ENCODE measurements at regions not wholly inside any gene's neighbourhood (a gene's known extent, or its start where the extent isn't known, plus 50 kb on each side); places are given as distances from the start of the nearest gene placed in this dataset.

DNA sequence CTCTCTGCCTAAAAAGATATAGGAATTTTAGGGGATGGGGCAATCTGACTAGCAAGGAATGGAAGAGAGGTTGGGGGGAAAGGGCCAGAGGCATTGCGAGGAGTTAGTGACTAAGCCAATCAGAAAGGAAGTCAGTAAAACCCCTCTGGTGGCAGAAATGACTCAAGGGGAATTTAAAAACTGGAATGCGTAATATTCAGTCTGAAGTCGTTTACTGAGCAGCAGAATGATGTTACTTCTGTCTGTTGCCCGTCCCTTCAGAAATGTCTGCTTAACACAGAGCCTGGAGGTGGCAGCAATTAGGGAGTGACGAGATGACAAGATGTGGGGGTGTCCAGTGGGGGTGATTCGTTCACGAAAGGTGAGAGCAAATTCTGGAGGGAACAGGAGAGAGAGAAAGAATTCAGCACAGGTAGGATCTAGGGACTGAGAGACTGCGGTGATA lies 107.7 kb upstream of the CLMP start:
- DNase-seq (ENCODE audit: low read depth) = peak; percentile 7

DNA sequence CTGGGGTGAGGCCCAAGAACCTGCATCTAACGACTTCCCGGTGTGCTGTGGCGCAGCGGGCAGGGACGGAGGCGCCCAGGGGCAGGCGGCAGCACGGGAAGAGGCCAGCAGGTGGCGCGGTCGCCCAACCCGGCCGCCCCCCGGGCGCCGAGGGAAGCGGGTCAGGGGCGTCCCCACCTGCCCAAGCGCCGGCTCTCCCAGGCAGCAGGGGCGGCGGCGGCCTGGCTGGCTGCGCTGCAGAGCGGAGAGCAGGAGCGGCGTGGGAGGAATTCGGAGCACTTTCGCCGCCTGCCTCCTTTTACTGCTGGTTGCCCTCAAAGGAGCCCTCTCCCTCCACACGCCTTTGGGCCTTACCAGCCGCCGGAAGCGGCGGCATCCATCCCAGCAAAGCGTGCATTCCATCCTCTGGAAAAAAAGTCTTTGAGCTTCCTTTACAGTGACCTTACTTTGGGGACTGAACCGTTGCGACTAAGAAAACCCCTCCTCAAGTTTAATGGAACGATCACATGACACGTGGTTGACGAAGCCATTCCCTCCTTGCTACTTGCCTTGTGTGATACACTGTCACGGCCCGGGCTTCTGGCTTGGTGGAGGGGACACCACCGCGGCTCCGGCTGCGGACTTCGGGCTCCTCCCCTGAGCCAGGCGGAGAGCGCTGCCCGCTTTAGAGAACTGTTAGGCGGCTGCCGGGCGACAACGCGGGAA lies 106.8 kb upstream of the CLMP start:
- peak; percentile 4 for DNase-seq (ENCODE audit: low read depth)

DNA sequence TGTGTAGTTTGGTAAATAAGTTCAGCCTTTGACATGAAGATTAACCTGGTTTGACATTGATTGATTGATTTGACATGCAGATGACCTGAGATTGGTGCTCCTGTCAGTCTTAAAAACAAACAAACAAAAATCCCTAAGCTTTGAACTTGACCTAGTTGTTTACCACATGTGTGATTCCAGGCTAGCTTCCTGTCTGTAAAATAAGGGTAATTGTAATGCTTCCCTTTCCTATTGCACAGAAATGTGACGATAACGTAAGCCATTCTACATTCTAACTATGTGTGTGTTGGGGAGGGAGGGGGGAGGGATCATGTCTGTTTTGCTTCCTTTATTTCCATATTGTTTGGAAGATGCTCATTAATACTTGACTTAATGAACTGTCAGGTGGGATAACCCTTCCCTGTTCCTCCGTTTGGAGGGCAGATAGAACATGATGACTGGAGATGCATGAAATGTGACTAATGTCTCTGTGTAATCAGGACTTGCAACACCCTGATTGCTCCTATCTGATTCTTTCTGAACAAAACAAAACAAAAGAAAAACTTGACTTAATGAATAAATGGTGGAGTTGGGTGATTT lies 106.1 kb upstream of the CLMP start:
- DNase-seq (ENCODE audit: low read depth) = peak; percentile 28

DNA sequence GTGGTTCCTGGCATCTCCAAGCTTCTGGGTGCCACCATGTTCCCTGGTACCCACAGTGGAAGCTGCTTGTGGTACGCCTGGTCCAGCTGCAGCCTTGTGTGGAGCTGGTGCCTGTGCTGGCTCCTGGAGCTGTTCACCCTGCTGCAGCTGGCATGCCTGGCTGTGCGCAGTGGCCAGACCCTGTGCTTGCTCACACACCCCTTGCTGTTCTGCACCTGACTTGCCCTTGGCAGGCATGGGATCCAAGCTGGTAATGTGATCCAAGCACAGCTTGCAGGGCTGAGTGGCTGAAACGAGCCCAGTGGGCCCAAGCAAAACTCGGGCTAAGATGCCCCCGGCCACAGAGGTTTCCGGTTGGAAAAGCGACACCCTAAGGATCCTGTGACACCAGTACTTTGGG lies 104.7 kb upstream of the CLMP start:
- DNase-seq (ENCODE audit: low read depth) = no peak

DNA sequence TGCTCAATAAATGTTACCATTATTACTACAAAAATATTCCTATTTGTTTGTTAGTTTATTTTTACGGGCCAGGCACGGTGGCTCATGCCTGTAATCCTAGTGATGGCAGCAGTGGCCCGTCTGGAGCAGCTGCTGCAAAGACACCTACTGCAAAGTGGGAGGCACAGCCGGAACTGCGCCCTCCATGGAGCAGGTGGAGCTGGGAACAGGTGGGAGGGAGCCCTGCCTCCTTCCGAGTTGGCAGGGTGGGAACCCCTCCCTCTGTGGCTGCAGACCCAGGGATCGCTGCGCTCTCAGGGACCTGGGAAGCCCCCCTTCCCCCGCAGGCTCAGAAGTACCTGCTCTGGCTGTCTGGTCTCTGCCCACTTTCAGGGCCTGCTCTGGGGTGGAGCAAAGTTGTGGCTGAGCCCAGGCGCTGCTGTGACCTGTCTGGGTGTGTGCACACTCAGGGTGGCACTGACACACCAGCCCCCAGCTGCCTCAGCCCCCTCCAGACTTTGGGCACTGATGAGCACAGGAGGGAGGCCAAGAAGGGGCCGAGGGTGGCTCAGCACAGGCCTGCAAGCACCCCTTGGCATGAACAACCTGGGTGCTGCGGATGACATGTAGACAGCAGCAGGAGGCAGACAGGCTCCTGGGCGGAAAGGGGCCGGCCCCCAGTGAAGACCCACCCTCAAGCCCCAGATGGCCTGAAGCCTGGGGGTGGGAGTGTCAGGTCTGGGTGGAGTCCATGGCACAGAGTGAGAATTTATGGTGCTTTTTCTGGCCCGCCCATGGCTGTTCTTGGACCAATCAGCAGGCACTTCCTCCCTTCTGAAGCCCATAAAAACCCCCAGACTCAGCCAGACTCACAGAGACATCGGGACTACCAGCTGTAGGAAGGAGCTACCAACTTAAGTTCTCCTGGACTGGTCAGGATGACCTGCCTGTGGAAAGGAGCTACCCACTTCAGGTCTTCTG lies 103.7 kb upstream of the CLMP start:
- no peak for DNase-seq (ENCODE audit: low read depth)

DNA sequence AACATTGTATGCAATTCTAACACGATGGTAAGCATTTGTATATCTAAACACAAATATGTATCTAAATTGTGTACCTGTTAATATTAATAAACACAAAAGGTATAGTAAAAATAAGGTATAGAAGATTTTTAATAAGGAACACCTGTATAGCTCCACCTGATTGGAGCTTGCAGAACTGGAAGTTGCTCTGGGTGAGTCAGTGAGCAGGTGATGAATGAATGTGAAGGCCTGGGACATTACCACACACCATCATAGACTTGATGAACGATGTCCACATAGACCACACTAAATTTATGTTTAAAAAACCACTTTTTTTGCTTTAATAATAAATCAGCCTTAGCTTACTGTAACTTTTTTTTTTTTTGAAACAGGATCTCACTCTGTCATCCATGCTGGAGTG lies 97.6 kb upstream of the CLMP start:
- no peak for DNase-seq (ENCODE audit: low read depth)

DNA sequence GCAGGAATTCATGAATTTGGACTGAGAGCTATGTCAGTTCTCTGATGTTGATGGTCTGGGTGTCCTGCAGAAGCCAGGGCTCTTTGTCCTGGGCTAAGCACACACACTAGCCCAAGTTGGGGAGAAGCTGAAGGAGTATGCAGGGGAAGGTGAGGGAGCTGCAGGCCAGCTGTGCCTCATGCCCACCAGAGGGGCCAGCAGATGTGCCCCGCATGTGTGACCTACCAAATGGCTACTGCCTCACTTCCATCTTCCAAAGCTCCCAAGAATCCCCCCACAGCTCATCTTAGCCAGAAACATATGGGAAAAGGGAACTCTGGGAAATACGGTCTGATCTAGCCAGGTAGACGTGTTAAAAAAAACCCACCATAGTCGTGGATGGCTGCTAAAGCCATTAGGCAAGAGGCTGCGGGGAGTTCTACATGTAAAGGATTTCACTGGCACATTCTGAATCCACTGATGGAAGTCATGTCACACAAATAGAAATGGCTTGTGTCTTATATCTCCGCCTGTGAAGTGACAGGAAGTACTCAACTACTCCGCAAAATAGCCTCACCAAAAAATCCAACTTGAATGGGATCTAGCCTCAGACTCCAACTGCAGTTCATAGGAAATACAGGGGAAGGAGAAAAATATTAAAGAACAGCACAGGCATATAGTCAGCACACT lies 96.3 kb upstream of the CLMP start:
- no peak for DNase-seq (ENCODE audit: low read depth)

DNA sequence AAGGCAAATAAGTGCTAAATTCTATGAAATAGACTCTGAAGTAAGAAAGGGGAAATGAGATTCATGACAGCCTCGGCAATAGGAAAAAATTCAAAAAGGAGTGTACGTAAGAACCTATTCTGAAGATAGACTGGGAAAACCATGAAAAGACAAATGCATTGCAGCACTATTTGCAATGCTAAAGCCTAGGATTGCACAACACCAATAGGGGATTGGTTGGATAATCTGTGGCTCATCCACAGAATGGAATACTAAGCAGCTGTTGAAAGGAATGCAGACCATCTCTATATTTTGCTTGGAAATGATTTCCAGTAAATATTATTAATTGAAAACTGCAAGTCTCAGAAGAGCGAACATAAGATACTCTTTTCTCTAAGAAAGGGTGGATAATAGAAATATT lies 91.7 kb upstream of the CLMP start:
- peak; percentile 11 for DNase-seq (ENCODE audit: low read depth)

DNA sequence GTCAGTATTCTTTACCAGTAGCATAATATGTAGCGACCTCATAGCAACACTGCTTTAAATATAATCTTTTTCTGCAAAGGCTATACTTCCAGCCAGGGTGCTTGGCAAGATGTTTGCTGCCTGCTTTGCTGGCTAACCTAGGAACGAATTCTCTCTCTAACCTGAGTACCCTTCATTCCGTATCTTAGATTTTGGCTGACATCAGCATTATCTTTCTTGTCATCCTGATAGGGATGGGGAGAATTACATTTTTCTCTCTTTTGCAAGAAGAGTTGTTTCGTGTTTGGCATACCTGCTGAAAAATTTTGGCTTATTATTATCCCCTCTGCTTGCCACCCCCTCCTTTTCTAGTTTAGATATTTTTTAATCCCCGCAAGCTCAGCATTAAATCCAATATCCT lies 91.2 kb upstream of the CLMP start:
- DNase-seq (ENCODE audit: low read depth) = no peak

DNA sequence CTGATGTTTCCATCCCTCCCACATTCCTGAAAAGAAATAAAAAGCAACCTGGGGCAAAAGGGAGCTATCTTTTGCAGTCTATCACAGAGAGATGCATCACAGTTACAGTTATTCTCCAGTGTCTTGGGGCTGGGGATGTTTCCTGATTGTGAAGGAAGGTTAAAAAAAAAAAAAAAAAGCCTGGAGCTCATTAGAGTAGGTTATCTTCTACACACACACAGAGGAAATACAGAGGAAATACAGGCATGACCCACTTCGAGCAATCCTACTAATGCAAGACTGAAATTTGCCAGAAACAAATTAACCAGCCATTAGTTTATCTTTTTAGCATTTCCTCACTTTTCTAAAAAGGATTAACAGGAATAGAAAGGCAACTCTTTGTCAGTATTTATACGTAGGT lies 89.4 kb upstream of the CLMP start:
- DNase-seq (ENCODE audit: low read depth) = no peak

DNA sequence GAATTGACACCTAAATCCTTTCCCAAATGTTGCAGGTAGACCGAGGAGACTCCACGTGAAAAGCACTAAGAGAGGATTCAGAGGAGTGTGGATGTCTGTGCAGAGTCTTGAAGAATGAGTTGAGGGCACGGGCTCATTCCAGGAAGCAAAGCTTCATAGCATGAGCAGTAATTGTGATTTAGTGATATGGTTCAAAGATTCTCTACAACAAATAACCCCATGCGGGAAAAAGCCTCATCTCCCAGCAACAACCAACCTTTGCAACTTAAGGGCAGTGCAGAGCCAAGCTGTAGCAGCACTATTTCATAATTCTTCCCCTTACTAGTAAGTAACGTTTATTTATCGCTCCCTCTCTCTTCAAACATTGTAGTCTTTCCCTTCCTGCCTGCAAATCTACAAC lies 87.5 kb upstream of the CLMP start:
- DNase-seq (ENCODE audit: low read depth) = no peak

DNA sequence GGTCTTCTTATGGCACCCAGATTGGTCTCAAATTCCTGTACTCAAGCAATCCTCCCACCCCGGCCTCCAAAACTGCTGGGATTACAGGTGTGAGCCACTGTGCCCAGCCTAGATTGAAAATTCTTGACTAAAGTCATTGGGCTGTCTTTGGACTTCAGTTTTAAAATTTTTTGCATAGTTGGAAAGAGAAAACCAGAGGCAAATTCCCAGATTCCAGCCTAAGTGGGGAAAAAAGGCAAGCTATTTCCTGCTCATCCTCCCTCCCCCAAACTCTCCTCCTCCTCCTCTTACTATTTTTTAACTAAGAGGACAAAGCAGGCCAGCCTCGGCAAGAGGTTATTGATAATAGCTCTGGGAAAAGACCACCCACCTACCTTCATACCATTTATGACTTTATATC lies 78.6 kb upstream of the CLMP start:
- no peak for DNase-seq (ENCODE audit: low read depth)

DNA sequence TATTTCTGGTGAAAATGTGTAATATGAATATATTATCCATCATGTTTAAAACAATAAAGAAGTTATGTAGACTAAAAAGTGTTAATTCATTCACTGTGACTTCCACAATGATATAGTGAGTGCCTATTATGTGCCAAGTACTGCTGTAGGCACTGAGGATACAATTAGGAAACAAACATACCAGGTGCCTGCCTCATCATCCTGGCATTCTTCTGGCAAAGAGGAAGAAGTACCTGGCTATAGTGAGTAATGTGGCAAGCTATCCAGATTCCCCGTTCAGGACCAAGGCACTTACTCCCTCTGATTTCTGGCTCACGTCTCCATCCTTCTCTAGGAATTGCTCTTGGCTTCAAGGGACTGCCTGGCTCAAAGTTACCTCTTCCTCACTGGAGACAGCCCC lies 77.5 kb upstream of the CLMP start:
- DNase-seq (ENCODE audit: low read depth) = no peak

DNA sequence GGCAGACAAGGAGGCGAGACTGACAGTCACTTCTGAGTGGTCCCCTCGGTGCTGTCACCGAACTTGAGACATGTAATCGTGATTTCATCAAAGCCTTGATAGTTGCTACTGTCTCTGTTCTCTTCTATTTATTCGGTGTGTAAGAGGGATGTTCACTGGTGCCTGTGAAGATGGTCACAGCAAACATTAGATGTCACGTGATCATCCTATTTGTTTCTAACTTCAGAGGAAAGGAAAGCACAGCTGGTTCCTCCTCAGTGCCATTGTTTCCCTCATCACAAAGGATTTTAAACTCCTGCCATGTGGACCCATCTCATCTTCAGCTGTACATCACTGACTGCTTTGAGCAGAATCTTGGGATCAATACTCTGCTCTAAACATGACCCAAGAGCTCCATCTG lies 73.1 kb upstream of the CLMP start:
- no peak for DNase-seq (ENCODE audit: low read depth)

DNA sequence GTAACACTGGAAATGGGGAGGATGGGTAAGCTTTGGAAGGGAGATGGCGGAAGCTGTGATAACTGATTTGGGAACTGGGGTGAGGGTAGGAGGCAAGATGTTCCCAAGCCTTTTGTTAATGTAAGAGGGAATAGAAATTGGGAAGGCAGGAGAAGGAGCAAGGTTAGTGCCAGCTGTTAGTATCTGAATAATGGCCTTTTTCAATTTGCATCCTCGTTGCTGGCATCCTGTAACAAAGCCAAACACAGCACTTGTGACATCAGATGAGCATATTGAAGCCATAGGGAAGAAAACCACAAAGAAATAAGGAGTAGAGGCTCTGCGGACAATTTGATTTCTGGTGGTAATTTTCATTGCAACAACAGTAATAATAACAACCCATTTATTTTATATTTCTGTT lies 70.9 kb upstream of the CLMP start:
- DNase-seq (ENCODE audit: low read depth) = no peak

DNA sequence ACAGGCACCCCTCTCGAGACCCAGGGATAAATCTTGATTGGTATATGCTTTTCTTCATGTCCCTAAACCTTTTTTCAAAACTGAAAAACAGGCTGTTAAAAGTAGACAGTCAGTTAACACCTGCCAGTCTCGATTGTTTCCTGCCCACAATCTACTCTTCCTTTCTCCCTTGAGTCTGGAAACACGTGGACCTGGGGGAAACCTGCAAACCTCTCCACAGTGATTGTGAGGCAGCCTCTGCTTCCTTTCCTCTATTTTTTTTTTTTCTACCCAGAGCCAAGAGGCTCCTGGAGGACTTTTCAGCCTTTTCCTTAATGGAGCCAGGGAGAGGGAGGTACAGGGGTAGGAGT lies 69.4 kb upstream of the CLMP start:
- DNase-seq (ENCODE audit: low read depth) = no peak

DNA sequence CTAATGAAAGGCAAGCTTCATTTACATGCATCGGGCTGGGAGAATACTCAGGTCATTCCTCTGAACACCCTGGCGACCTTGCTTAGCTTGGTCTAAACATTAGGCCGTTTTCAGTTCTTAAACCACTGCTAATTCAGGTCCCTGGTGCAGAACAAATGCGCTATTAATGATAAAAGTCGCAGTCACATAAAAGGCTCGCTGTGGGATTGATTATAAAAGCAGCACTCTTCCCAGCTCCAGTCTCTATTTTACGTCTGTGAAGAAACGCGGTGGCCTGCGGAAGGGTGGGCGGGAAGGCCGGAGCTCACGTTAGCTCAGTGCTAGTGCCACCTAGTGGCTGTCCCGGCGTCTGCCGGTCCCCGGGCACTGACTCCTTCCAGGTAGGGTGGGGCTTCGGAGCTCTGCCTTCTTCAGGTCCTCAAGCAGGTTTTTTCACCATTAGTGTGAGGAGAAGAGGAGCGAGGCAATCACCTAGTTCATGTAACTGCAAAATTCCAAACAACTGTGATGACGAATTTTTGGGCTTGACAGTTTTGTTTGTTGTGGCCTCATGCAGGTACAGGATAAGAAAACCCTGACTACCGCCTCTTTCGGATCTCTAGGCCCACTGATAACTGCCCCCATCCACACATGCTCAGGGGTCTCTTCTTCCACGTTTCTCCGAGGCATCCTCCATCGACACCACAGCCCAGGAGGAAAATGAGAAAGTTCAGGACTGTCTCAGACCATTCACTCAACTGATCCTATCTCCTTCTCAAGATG lies 66.5 kb upstream of the CLMP start:
- DNase-seq (ENCODE audit: low read depth) = peak; percentile 50

DNA sequence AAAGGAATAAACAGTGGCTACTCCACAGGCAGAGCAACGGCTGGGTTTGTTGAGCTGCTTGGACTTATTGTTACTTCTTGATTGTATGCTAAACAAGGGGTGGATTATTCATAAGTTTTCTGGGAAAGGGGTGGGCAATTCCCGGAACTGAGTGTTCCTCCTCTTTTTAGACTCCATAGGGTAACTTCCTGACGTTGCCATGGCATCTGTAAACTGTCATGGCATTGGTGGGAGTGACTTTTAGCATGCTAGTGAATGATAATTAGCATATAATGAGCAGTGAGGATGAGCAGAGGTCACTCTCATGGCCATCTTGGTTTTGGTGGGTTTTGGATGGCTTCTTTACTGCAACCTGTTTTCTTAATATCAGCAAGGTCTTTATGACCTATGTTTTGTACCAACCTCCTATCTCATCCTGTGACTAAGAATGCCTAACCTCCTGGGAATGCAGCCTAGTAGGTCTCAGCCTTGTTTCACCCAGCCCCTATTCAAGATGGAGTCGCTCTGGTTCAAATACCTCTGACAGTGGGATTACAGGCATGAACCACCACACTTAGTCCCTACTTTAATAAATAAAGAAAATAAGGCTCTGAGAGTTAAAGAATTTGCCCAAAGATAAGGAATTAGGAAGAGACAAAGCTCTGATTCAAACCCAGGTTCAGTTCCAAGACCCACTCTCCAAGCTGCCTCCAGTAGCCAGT lies 65.6 kb upstream of the CLMP start:
- DNase-seq (ENCODE audit: low read depth) = no peak

DNA sequence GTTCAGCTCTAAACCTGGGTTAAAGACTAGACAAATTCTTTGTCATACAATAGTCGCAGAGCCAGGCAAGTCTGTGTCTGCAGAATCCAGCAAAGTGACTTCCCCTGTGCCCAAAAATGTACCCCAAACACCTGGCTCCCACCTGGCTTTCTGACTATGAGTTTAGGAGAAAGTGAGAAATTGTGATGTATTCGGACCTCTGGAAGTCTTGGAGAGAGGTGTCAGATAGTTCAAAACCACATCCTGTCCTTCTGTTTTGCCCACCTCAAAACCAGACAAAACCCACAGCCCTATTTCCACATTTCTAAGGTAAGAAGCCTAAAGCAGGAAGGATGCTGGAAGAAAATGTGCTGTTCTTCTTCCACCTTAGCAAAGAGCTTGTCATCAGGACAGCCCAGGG lies 63.8 kb upstream of the CLMP start:
- DNase-seq (ENCODE audit: low read depth) = no peak

DNA sequence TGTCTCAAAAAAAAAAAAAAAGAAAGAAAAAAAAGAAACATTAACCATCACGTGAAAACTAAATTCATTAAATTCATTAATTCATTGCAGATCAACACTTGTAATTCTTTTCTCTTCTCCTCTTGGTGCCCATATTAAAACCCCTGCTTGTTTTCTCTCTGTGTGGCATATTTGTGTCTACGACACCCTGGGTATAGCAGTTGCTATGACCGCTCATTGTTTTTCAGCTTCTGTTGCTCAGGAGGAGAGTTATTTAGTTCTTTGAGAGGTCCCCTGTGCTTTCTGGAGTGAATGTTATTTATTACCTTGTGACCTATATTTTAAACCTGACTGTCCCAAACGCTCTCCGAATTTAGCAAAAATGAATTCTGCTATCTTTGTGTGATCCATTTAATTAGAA lies 62.3 kb upstream of the CLMP start:
- DNase-seq (ENCODE audit: low read depth) = no peak

DNA sequence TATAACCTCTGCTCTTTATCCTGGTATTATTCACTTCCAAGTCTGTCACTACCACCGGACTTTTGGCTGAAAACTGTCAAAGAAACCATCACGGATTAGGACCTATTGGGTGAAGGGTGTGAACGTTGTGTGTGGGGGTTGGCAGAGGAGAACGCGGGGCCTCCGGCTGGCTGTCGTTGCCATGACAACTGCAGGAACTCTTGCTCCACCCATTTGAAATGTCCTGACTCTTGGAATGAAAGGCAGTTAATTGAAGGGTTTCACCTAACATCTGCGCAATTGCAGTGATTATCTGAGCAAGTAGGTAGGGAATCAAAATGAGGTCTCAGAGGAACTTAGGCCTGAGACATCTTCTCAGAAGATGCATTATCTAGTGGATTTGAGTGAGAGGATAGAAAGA lies 60.9 kb upstream of the CLMP start:
- no peak for DNase-seq (ENCODE audit: low read depth)

Data from fibroblast of gingiva (primary cell).